Sigmoid colon (tissue), 3 donors: ENCODE measurements at regions not wholly inside any gene's neighbourhood (a gene's known extent, or its start where the extent isn't known, plus 50 kb on each side); places are given as distances from the start of the nearest gene placed in this dataset.

ENCODE experiments used
- POLR2A ChIP-seq, 2 donors: fragments of 450-650 bp; IDR thresholded peaks; one replicate each; pipeline ENCODE4 v1.6.1; 2016; ENCODE audit warnings: antibody characterized with exemption in 2 of 2, mild to moderate bottlenecking in 2 of 2, moderate library complexity in 2 of 2
- TF ChIP-seq, protein P1 (sequence below), 4 experiments: fragments of 450-650 bp in 3 of 4; fragments of 200-600 bp in 1 of 4; IDR thresholded peaks; one replicate each; pipeline ENCODE4 v1.5.1; 2016 to 2019; ENCODE audit warnings: antibody characterized with exemption in 4 of 4, mild to moderate bottlenecking in 3 of 4, moderate library complexity in 2 of 4

DNA sequence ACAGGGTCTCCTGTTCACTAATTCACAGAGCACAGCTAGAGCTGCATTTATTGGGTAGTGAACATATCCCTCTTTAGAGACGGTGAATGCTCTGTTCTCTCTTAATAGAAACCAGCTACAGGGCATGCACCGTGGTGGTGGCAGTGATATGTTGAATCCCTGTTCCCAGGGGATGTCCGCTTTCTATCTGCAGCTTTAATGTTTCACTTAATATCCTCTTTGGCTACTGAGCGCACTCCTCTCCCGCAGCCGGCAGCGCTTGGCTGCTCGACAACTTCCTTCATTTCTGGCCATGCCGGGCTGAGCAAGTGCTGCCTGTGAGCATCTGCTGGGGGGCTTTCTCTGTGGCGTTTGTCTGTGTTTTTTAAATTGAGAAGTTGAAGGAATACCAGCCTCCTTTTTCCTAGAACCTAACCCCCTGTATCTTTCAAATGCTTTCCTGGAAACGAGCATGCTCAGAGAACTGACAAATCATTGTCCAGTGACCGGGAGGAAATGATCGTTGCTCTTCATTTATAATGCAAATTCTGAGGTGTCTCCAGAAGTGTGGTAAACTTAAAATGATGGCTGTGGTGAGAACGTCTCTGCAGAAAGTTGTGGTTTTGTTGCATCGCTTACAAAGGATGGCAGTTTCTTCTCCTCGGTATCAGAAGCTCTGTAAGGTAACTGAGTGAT, 297.9 kb downstream of the UTRN start:
- TF ChIP-seq, protein P1, sequence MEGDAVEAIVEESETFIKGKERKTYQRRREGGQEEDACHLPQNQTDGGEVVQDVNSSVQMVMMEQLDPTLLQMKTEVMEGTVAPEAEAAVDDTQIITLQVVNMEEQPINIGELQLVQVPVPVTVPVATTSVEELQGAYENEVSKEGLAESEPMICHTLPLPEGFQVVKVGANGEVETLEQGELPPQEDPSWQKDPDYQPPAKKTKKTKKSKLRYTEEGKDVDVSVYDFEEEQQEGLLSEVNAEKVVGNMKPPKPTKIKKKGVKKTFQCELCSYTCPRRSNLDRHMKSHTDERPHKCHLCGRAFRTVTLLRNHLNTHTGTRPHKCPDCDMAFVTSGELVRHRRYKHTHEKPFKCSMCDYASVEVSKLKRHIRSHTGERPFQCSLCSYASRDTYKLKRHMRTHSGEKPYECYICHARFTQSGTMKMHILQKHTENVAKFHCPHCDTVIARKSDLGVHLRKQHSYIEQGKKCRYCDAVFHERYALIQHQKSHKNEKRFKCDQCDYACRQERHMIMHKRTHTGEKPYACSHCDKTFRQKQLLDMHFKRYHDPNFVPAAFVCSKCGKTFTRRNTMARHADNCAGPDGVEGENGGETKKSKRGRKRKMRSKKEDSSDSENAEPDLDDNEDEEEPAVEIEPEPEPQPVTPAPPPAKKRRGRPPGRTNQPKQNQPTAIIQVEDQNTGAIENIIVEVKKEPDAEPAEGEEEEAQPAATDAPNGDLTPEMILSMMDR (IDR thresholded peaks at IDR 0.05) = no peak
- TF ChIP-seq POLR2A (IDR thresholded peaks at IDR 0.05) = no peak
